ENCODE measurements at regions not wholly inside any gene's neighbourhood (a gene's known extent, or its start where the extent isn't known, plus 50 kb on each side); places are given as distances from the start of the nearest gene placed in this dataset.

- no peaks in the 10 kb centered on the region for H3K36me3 Mint-ChIP-seq (ENCODE audit: low read depth)
- no peaks in the 10 kb centered on the region for H3K4me1 Mint-ChIP-seq
- H3K27ac Mint-ChIP-seq: no peak overlapping the region
- peaks cover 8% of the 10 kb centered on the region for H3K27me3 Mint-ChIP-seq (ENCODE audit: low read depth, poor library complexity)
- no peak for DNase-seq
- no peak overlapping the region for H3K4me3 Mint-ChIP-seq
- TF ChIP-seq CTCF (IDR thresholded peaks at IDR 0.05): no peak
- H3K9me3 Mint-ChIP-seq: no peaks in the 10 kb centered on the region
Observed at GRCh38 chr3:66738625-66739365, 238.0 kb upstream of the LRIG1 start.

DNA sequence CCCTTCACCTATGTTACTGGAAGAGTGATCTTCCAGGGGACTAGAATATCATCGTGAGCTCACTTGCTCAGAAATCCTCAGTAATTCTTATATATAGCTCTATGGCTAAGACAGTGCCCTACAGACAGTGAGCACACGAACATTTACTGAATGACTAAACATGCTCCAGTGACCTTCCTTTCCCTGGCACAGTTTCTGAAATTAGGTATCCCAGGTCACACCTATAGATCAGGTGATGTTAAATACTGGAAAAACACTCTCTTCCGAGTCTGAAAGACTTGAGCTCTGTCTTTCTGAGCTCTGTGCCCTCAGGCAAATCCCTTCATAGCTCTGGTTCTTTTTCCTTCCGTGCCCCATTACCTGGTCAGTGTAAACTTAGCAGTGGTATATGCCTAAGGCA, 239.4 kb upstream of the LRIG1 start:
- peaks cover 8% of the 10 kb centered on the region for H3K27me3 Mint-ChIP-seq (ENCODE audit: low read depth, poor library complexity)
- DNase-seq: no peak
- no peaks in the 10 kb centered on the region for H3K36me3 Mint-ChIP-seq (ENCODE audit: low read depth)
- H3K27ac Mint-ChIP-seq: no peak overlapping the region
- no peaks in the 10 kb centered on the region for H3K9me3 Mint-ChIP-seq
- H3K4me1 Mint-ChIP-seq: no peaks in the 10 kb centered on the region
- no peak overlapping the region for H3K4me3 Mint-ChIP-seq
- no peak for TF ChIP-seq CTCF (IDR thresholded peaks at IDR 0.05)

DNA sequence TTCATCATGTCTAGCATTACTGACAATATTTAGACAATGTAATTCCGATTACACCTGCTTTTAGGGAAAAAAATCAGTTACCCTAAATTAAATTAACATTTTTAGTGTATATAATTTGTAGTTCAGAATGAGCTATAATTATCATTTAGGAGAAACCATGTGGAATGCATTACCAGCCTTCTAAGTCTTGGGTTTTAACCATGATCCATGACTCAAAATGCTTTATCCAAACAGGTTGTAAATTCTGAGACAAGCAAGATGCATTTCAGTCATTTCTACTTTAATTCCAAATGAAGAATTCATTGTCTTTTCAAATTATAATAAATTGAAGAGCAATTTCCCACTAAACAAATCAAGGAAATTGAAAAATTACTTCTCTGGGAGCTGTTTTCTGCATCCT, 243.7 kb upstream of the LRIG1 start:
- peaks cover 11% of the 10 kb centered on the region for H3K27me3 Mint-ChIP-seq (ENCODE audit: low read depth, poor library complexity)
- TF ChIP-seq CTCF (IDR thresholded peaks at IDR 0.05): no peak
- H3K9me3 Mint-ChIP-seq: no peaks in the 10 kb centered on the region
- H3K4me3 Mint-ChIP-seq: no peak overlapping the region
- no peaks in the 10 kb centered on the region for H3K4me1 Mint-ChIP-seq
- no peak for DNase-seq
- no peaks in the 10 kb centered on the region for H3K36me3 Mint-ChIP-seq (ENCODE audit: low read depth)
- no peak overlapping the region for H3K27ac Mint-ChIP-seq

DNA sequence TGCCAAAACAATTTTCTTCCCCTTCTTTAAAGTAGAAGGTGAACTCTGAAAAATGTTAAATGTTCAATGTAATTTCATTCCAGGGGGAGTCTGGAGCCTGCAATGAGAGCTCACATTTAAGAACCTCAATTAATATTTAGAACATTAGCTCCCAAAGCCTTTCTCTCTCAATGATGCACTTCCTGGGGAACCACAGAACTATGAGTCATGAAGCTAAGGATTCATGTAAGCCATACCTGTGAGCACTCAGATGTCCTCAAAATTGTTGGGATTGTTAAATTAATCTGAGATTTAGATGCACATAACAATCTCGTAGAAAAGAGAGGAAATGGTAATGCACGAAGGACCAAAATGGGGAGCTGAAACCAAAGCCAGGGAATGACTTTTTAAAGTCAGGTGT, 244.2 kb upstream of the LRIG1 start:
- Mint-ChIP-seq H3K4me3 (no peak overlapping the region), H3K4me1 (no peaks in the 10 kb centered on the region), H3K27me3 (ENCODE audit: low read depth, poor library complexity) (peaks cover 14% of the 10 kb centered on the region), H3K36me3 (ENCODE audit: low read depth) (no peaks in the 10 kb centered on the region), H3K27ac (no peak overlapping the region), H3K9me3 (no peaks in the 10 kb centered on the region)
- DNase-seq: no peak
- no peak for TF ChIP-seq CTCF (IDR thresholded peaks at IDR 0.05)

- no peak overlapping the region for H3K27ac Mint-ChIP-seq
- H3K4me3 Mint-ChIP-seq: no peak overlapping the region
- TF ChIP-seq CTCF (IDR thresholded peaks at IDR 0.05): no peak
- no peaks in the 10 kb centered on the region for H3K4me1 Mint-ChIP-seq
- no peaks in the 10 kb centered on the region for H3K36me3 Mint-ChIP-seq (ENCODE audit: low read depth)
- H3K27me3 Mint-ChIP-seq (ENCODE audit: low read depth, poor library complexity): peaks cover 18% of the 10 kb centered on the region
- no peaks in the 10 kb centered on the region for H3K9me3 Mint-ChIP-seq
- no peak for DNase-seq
Observed at GRCh38 chr3:66747261-66747660, 246.4 kb upstream of the LRIG1 start.

GRCh38 chr3:66747696-66748095, 246.9 kb upstream of the LRIG1 start:
- no peaks in the 10 kb centered on the region for H3K4me1 Mint-ChIP-seq
- TF ChIP-seq CTCF (IDR thresholded peaks at IDR 0.05): no peak
- H3K9me3 Mint-ChIP-seq: no peaks in the 10 kb centered on the region
- no peak overlapping the region for H3K27ac Mint-ChIP-seq
- DNase-seq: no peak
- H3K36me3 Mint-ChIP-seq (ENCODE audit: low read depth): no peaks in the 10 kb centered on the region
- no peak overlapping the region for H3K4me3 Mint-ChIP-seq
- H3K27me3 Mint-ChIP-seq (ENCODE audit: low read depth, poor library complexity): peaks cover 17% of the 10 kb centered on the region
